Suprapubic skin (tissue), 4 donors: ENCODE measurements at regions not wholly inside any gene's neighbourhood (a gene's known extent, or its start where the extent isn't known, plus 50 kb on each side); places are given as distances from the start of the nearest gene placed in this dataset.

Experiments used
- EP300 ChIP-seq: sonication (generic); formaldehyde crosslinking; IDR thresholded peaks from one replicate; pipeline ENCODE4 v1.6.1; 2017; ENCODE audit warnings: antibody characterized with exemption
- POLR2A ChIP-seq, 2 donors: fragments of 450-650 bp; IDR thresholded peaks; one replicate each; pipeline ENCODE4 v1.6.1; 2017; ENCODE audit warnings: antibody characterized with exemption in 2 of 2, mild to moderate bottlenecking in 2 of 2, moderate library complexity in 2 of 2
- POLR2AphosphoS5 ChIP-seq, 3 donors: sonication (generic); formaldehyde crosslinking; IDR thresholded peaks; one replicate each; pipeline ENCODE4 v1.6.1; 2017; ENCODE audit warnings: antibody characterized with exemption in 3 of 3
- TF ChIP-seq, protein P1 (sequence below), 2 donors: fragments of 200-600 bp in 1 of 2; fragments of 450-650 bp in 1 of 2; sonication (generic) in 1 of 2; IDR thresholded peaks; one replicate each; pipeline ENCODE4 v1.5.1; 2016 to 2019; ENCODE audit warnings: antibody characterized with exemption in 2 of 2, mild to moderate bottlenecking in 1 of 2, moderate library complexity in 1 of 2

DNA sequence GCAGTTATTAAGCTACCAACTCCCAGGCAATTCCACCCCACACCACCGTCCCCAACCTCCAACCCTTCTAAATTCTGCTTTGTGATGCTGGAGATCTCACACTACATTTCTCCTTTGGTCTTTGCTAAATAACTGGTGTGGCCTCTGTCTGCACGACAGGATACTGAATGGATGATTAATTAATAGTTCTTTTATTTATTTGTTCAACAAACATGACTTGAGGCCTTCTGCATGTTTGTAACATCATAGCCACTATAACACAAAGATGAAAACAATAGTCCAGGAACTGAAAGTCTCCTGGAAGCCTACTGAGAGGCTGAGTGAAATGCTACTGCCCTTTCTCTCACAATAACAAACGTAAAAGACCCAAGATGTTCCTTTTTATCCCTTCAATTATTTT lies 609.5 kb upstream of the UBE2E2 start:
- TF ChIP-seq, protein P1, sequence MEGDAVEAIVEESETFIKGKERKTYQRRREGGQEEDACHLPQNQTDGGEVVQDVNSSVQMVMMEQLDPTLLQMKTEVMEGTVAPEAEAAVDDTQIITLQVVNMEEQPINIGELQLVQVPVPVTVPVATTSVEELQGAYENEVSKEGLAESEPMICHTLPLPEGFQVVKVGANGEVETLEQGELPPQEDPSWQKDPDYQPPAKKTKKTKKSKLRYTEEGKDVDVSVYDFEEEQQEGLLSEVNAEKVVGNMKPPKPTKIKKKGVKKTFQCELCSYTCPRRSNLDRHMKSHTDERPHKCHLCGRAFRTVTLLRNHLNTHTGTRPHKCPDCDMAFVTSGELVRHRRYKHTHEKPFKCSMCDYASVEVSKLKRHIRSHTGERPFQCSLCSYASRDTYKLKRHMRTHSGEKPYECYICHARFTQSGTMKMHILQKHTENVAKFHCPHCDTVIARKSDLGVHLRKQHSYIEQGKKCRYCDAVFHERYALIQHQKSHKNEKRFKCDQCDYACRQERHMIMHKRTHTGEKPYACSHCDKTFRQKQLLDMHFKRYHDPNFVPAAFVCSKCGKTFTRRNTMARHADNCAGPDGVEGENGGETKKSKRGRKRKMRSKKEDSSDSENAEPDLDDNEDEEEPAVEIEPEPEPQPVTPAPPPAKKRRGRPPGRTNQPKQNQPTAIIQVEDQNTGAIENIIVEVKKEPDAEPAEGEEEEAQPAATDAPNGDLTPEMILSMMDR (IDR thresholded peaks at IDR 0.05) = no peak
- TF ChIP-seq EP300 = no peak
- TF ChIP-seq POLR2A (IDR thresholded peaks at IDR 0.05) = no peak
- no peak for TF ChIP-seq POLR2AphosphoS5 (IDR thresholded peaks at IDR 0.05)
